Muscle of back (tissue), 3 donors: ENCODE measurements at regions not wholly inside any gene's neighbourhood (a gene's known extent, or its start where the extent isn't known, plus 50 kb on each side); places are given as distances from the start of the nearest gene placed in this dataset.
"Not testable (repeated sequence)": the region's sequence is repeated elsewhere in the genome, so short reads cannot be mapped to it uniquely, and the experiment has no call there.

ENCODE experiments used
- DNase-seq, 3 donors: peaks; one replicate each; pipeline versions ENCODE4 v3.0.0 to v3.0.0-alpha.2; 2013

- no peak for DNase-seq
These were observed 98.6 kb downstream of the USP22 start for GRCh38 chr17:20944014-20944865.

- not testable (repeated sequence) for DNase-seq
These were observed 95.1 kb downstream of the USP22 start for GRCh38 chr17:20947708-20948107.

- no peak for DNase-seq
These were observed 93.6 kb downstream of the USP22 start for GRCh38 chr17:20948984-20949777.
